Fibroblast of skin of right quadriceps (primary cell): ENCODE measurements at regions not wholly inside any gene's neighbourhood (a gene's known extent, or its start where the extent isn't known, plus 50 kb on each side); places are given as distances from the start of the nearest gene placed in this dataset.

ENCODE experiments used
- DNase-seq: peaks from one replicate; pipeline ENCODE4 v3.0.0-alpha.2; 2013

GRCh38 chr3:165444745-165445144 is 248.6 kb upstream of the SLITRK3 start:
- no peak for DNase-seq

DNA sequence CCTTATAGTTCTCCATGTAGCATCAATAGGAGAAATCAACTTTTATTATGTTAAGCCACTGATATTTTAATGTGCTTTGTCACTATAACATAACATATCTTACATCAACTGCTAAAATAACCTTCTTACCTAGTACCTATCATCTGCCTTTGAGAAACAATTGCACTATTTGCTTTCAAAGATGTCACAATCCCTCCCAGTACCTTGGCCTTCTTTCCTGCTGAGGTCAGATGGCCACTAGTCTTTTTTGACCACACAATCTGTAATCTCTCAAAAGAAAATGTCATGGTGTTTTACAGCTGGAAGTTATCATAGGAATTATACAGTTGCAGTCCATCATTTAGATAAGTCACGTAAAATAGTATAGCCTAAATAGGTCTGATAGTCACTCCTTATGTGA is 247.5 kb upstream of the SLITRK3 start:
- DNase-seq = no peak

DNA sequence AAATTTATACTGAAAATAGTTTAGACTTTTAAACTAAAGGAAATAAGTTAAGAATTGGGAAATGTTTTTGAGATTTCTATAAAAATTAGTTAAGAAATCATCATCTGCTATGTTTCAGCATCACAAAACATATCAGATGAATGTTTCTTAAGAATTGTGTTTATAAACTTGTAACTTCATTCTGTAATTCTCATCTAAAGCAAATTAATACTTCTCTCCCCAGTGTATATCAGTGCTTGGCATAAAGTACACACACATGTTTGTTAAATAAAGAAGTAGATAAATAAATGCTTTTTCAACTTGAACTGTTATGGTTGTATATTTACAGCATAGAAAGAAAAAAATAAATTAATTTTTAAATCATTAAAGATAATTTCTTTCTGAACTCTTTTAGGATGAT is 245.9 kb upstream of the SLITRK3 start:
- no peak for DNase-seq

DNA sequence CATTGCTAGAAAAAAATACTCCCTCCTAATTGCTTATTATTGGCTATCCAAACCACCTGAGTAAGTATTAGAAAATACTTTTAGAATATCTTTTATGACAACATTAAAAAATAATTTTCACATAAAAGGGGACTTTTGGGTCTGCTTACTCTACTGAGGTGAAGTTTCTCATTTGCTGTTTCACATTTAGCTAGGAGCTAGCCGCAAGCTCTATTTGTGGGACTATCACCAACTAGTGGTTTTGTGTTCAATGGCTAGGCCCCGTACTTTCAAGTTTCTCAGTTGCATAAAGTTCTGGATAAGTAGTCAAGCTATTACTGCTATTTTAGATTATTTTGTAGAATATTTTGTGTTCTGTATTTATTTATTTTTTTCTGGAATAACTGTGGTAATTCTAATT is 244.2 kb upstream of the SLITRK3 start:
- DNase-seq = no peak

- DNase-seq = peak; percentile 44
Measured at GRCh38 chr3:165439765-165440164, 243.6 kb upstream of the SLITRK3 start.

- peak; percentile 37 for DNase-seq
Measured at GRCh38 chr3:165434516-165434915, 238.3 kb upstream of the SLITRK3 start.

- no peak for DNase-seq
Measured at GRCh38 chr3:165406425-165406824, 210.2 kb upstream of the SLITRK3 start.

DNA sequence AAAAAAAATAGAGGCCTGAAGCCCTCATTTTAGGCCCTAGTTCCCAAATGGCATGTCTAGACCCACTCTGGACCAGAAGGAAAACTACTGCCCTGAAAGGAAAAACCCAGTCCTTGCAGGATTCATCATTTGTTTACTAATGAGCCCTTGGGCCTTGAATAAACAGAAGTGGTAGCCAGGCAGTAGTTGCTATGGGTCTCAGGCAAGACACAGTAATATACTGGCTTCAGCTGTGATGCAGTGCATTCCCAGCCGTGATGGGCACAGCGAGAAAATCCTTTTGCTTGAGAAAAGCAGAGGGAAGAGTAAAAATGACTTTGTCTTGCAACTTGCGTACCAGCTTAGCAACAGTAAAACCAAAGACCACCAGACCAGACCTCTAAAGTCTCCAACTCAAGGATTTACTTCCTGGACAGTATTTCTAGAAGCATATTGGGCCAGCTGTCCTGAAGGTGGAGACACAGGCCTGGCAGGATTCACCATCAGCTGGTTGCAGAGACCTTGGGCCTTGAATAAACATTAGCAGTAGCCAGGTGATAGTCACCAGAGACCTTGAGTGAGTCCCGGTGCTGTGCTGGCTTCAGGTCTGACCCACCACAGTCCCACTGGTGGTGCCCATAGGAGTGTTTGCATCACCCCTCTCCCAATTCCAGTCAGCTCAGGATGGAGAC is 208.3 kb upstream of the SLITRK3 start:
- DNase-seq = no peak

GRCh38 chr3:165403666-165404065 is 207.5 kb upstream of the SLITRK3 start:
- DNase-seq = no peak

DNA sequence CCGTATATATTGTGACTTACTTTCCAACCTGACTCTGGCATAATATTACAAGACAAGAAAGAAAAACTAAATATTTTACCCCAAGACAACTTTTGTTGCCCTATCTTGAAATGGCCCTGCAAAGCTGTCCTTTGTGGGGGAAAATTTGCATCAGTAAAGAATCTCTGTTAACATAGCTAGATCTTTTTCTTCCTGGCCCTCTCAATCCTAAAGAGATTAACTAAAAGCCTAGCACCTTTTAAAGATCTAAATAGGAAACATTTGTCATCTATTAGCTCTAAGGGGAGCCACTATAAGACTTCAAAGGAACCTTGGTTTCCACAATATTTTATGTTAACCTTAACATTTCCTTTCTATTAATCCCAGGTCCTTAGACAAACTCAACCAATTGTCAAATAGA is 199.0 kb upstream of the SLITRK3 start:
- DNase-seq = no peak

DNA sequence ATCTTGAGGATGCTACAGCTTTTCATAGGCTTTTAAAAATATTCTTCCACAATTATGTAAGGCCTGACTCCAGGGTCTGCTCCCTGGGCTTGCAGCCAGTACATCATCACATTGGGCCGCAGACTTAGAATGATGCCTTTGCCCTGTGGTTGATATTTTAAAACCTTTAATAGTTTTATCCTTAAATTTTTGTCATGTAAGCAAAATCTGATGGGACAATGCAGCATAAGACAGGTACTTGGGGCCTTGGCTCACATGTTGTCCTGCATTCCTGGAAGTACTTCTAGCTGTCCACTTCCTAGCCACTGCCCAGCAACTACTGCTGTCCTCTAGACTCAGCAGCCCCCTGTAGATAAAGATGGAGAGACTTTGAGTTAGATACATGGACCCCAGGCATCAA is 197.3 kb upstream of the SLITRK3 start:
- no peak for DNase-seq

GRCh38 chr3:165390166-165390565 is 194.0 kb upstream of the SLITRK3 start:
- no peak for DNase-seq

DNA sequence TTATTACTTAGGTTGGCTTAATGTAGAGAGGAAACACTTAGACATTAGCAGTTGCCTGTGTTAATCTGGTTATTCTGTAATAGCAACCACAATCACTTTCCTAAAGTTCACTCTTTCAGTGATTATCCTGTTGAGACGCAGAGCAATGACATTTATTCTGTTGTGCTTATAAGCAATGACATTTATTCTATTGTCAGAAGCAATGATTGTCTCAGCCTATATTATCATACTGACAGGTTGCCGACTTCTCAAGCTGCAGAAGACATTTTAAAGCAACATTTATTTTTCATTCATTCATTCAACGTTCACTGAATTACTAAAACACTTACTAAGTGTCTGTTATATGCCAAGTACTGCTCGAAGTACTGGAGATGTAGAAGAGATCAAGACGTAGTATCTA is 193.5 kb upstream of the SLITRK3 start:
- DNase-seq = no peak

- peak; percentile 5 for DNase-seq
Measured at GRCh38 chr3:165389064-165389463, 192.9 kb upstream of the SLITRK3 start.

DNA sequence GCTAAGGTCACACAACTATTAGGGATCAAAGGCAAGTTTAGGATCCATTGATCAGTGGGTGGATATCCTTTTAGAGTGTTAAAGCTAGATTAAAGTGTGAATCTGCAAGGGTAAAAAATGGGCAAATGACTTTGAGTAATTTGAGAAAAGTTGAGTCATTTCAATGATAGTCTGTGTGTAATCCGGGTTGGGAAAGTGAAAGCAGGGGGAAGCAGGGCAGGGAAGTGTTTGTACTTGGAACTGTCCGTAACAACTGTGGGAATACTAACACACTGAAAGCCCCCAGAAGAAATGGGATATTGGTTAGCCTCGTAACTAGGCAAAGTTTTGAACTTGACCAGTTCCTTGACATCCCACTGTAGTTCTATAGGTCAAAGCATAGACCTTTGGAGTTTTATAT is 187.2 kb upstream of the SLITRK3 start:
- no peak for DNase-seq

DNA sequence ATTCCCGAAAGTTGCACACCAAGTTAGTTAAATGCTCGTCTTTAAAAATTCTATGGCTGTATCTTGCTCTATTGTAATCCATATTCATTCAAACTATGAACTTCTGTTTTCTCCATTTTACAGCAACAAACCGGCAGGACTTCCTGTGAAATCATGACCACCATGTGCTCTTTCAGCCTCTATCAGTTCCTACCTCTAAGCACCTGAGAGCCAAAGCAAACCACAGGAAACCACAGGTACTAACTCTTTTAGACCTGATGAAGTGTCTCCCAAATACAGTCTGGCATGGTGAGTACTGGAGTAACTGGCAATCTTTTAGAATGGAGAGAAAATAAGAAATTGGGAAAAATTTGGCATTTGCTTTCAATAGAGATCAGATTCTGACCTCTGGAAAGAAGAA is 186.5 kb upstream of the SLITRK3 start:
- no peak for DNase-seq

- no peak for DNase-seq
Measured at GRCh38 chr3:165378761-165379160, 182.6 kb upstream of the SLITRK3 start.

DNA sequence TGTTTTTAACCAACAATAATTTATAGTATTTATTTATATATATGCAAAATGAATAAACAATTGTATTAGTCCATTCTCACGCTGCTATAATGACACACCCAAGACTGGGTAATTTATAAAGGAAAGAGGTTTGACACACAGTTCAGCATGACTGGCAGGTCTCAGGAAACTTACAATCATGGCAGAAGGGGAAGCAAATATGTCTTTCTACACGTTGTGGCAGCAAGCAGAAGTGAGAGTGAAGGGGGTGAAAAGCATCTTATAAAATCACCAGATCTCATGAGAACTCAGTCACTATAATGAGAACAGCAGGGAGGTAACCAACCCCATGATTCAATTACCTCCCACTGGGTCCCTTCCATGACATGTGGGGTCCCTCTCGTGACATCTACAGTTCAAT is 162.8 kb upstream of the SLITRK3 start:
- DNase-seq = no peak

DNA sequence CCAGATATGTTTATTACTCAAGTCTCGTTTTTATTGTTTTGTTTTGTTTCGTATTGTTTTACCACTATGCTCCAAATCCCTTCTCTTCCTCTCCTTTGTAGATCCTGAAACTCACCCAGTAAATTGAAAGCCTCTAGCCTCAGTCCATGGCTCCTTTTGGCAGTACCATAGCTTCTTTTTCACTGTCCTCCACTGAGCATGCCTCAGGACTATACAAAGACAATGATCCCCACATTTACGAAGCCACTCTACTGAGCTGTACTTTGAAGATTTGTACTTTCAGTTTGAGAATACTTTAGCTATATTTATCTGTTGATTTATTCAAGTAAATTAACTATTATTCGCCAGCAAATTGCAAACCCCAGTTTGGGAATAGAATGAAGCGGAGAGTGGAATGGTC is 159.1 kb upstream of the SLITRK3 start:
- DNase-seq = no peak

- DNase-seq = no peak
Measured at GRCh38 chr3:165347526-165347925, 151.3 kb upstream of the SLITRK3 start.

DNA sequence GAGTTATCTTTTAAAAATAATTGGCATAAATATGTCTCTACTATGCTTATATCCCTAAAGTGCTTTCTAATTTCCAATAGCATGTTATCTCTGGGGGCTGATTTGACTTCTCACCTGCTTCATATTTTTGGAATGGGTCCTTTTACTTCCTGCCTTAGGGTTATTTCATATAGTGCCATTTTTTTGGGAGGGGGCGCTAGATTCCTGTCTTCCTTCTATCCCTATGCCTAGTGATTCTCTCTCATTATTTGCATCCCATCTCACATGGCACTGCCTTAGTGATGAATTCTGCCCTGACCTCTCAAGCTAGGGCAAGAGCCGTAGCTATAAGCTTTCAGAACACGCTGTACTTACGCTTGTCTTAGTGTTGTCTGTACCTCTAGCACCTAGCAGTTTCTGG is 150.3 kb upstream of the SLITRK3 start:
- no peak for DNase-seq

- no peak for DNase-seq
Measured at GRCh38 chr3:165343185-165343584, 147.0 kb upstream of the SLITRK3 start.

DNA sequence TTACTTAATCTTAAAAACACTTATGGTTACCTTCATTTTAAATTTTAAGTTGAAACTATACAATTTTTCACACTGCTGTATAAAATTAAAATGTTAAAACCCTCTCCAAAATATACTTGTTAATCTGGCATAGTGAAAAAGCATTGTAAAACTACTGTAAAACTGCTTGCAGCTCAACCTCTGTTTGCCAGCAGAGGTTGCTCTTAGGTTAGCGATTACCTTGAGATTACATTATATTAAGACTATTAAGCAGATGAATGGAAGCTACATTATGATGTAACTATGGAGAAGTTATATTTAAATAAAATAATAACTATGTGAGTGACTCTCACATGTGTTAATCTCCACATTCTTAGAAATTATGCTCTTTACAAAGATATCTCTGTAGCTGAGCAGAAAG is 143.6 kb upstream of the SLITRK3 start:
- peak; percentile 11 for DNase-seq

DNA sequence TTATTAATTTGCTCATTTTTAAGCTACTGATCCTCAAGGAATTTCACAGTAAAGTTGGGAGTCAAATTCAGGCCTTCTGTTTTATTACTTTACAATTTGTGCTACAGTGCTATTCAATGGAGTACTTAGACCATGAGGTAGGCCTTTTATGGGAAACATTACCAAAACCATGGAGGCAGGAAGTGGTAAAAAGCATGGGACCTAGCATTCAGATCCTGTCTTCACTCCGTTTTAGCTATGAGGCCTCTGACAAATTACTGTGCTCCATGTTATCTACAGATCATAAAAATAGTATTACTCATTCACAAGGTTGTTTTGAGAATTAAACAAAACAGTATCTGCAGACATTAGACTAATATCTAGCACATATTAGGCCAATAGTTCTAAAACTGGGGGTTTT is 140.6 kb upstream of the SLITRK3 start:
- peak; percentile 73 for DNase-seq
